GM13976 (cell line): ENCODE measurements at regions not wholly inside any gene's neighbourhood (a gene's known extent, or its start where the extent isn't known, plus 50 kb on each side); places are given as distances from the start of the nearest gene placed in this dataset.
"Not testable (repeated sequence)": the region's sequence is repeated elsewhere in the genome, so short reads cannot be mapped to it uniquely, and the experiment has no call there.

Source experiments
- DNase-seq: peaks from one replicate; pipeline ENCODE4 v3.0.0; 2012; ENCODE audit warnings: low spot score
- CTCF ChIP-seq: IDR thresholded peaks from 2 replicates; pipeline ENCODE4 v1.5.1; 2012; ENCODE audit warnings: borderline replicate concordance, mild to moderate bottlenecking; ENCODE audit not compliant: insufficient read depth; ENCODE audit errors: extremely low read depth, missing control alignments, control extremely low read depth
- in situ Hi-C: fragments of 300-500 bp; cut with MboI; formaldehyde crosslinking; loops from one replicate; pipeline ENCODE4 v1.12.0; 2022; ENCODE audit warnings: low sequenced_read_pairs, mixed read lengths, inconsistent platforms; ENCODE audit not compliant: unreplicated experiment

GRCh38 chr2:194380011-194380410 lies 1277.0 kb upstream of the SLC39A10 start:
- TF ChIP-seq CTCF = no peak
- in situ Hi-C loops = no loop called here
- no peak for DNase-seq

- DNase-seq = not testable (repeated sequence)
These were observed 1289.6 kb upstream of the SLC39A10 start for GRCh38 chr2:194367390-194367789.

GRCh38 chr2:194363878-194364277 lies 1293.1 kb upstream of the SLC39A10 start:
- no peak for TF ChIP-seq CTCF
- no peak for DNase-seq
- in situ Hi-C loops = no loop called here

More at GRCh38 chr2:194367390-194367789, 1289.6 kb upstream of the SLC39A10 start:
- in situ Hi-C loops = not testable (repeated sequence)

- TF ChIP-seq CTCF = no peak
- in situ Hi-C loops = no loop called here
- DNase-seq = no peak
These were observed 1293.7 kb upstream of the SLC39A10 start for GRCh38 chr2:194363295-194363694.

GRCh38 chr2:194352505-194352904 lies 1304.5 kb upstream of the SLC39A10 start:
- no peak for DNase-seq
- in situ Hi-C loops = no loop called here
- TF ChIP-seq CTCF = no peak

GRCh38 chr2:194346193-194346592 lies 1310.8 kb upstream of the SLC39A10 start:
- TF ChIP-seq CTCF = no peak
- in situ Hi-C loops = no loop called here
- DNase-seq = no peak

GRCh38 chr2:194345347-194345746 lies 1311.7 kb upstream of the SLC39A10 start:
- no peak for TF ChIP-seq CTCF
- DNase-seq = no peak
- in situ Hi-C loops = no loop called here
